ENCODE measurements at regions not wholly inside any gene's neighbourhood (a gene's known extent, or its start where the extent isn't known, plus 50 kb on each side); places are given as distances from the start of the nearest gene placed in this dataset.
"Not testable (repeated sequence)": the region's sequence is repeated elsewhere in the genome, so short reads cannot be mapped to it uniquely, and the experiment has no call there.

DNA sequence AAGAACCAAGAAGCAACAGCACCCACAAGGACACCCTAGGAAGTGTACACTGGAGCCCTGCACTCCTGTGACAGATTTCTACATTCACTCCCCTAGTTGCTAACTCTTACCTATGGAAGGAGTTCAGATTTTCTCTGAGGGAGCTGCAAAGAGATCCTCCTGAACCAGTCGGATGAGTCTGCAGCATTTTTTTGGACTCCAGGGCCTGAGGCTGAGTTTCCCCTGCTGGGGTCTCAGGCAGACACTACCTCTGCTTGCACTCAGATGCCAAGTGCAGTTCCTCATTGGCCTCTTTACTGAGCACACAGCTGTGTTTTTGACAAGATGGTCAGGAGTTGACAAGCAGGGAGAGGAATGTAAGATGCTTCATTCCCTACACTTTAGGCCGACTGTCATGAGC is 153.2 kb upstream of the RBM19 start:
- DNase-seq: no peak

DNA sequence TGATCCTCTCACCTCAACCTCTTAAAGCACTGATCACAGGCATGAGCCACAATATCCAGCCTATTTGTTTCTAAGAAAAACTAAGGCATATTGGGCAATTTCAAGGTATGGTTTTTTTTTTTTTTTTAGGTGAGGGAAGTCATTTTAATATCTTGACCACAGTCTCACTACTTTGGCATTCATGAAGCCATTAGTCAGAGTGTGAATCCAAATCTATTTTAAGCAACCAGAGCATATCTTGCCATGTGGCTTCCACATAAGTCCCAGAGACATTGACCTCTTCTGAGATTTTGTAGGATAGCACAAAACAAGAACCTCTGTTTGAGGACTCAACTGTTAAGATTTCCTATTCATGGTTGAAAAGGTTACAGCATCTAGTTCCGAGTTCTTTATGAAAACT is 130.3 kb upstream of the RBM19 start:
- no peak for DNase-seq

DNA sequence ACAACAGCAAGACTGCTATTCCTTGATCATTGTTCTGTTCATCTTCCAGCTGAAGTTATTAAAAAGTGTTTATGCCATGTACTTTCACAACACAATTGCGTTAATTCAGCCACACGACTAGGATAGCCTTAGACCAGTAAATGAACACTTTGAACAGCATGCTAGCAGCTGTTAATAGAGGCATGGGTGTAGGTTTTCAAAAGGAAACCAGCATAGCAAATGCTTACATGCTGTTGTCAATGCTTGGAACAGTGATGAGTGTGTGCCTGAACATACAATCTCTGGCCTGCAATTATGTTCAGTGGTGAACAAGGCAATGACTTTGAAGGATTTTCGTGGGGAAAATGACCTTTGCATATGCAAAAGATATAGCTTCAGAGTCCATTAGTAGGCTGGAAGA is 127.4 kb upstream of the RBM19 start:
- no peak for DNase-seq

DNA sequence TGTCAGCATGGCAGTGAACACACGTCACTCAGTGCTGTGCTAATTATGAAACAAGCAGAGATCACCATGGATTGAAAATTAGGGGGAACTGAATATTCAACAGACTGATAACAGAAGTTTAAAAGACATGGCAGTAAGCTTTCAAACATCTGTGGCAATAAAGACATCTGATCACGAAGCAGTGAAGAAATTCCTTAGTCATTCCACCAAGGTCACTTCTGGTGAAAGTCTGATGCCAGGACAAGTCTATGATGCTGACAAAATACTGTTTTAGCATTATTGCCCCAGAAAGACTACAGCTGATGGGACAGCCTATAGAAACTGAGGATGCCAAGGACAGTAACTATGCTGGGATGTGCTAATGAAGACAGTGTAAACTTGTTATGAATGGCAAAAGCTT is 126.9 kb upstream of the RBM19 start:
- no peak for DNase-seq

DNA sequence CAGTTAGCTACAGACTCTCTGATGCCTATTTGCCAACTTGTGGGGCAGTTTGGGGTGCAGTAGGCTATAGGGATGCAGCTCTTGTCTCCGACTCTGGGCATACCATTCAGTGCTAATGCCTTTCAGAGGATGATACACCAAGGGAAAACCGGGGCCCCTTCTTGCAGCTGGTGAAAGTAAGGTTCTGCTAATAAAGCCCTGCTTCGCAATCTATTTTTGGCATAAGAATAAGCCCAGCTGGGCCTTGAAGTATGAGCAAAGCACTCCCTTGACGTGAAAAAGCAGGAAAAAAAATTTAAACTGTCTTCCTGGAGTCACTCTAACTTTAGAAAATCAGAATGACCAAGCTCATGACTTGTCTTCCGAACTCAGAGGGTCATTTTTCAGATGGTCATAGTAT is 124.1 kb upstream of the RBM19 start:
- no peak for DNase-seq

DNA sequence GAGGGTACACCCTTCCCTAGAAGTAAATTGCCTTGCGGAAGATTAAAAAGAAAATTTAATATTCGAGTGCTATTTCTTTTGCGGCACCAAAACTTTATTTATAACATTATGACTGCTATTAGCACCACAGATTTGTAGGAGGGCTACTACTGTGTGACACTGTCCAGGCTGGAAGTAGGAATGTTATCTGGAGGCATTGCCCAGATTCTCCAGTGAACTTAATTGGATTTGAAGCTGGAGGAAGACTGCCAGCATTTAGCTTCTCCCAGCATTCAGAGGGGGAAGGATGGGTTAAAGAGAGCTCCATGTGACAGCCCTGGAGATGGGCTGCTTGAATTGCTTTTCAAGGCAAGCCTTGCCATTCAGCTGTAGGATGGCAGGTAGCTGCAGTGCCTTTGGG is 107.0 kb upstream of the RBM19 start:
- DNase-seq: no peak

DNA sequence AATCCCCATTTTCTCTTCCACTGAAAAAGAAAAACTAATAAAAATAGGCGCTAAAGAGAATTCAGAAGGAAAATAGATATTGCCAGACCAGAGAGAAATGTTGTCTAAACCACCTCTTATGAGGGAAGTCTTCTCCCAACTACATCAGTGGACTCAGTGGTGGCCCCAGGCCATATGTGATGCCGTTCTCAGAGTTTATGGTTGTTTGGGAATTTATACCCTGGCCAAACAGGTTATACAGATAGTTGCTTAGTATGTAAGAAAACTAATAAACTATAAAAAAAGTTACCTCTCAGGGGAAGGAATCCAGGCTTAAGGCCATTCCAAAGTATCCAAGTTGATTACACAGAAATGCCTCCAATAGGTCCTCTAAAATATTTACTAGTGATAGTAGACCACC is 103.4 kb upstream of the RBM19 start:
- no peak for DNase-seq

DNA sequence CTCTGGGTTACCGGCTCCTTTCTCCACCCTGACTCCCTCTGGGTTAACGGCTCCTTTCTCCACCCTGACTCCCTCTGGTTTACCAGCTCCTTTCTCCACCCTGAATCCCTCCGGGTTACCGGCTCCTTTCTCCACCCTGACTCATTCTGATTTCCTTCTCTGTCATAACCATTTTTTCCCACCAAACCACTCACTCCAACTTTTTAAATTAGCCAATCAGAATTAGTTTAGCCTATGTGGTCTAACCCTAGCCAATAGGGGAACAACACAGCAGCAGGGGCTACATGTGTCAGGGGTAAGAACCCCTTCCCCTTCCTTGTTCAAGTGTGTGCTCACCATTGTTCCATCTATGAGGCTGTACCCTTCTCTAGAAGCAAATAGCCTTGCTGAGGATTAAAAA is 98.4 kb upstream of the RBM19 start:
- no peak for DNase-seq

DNA sequence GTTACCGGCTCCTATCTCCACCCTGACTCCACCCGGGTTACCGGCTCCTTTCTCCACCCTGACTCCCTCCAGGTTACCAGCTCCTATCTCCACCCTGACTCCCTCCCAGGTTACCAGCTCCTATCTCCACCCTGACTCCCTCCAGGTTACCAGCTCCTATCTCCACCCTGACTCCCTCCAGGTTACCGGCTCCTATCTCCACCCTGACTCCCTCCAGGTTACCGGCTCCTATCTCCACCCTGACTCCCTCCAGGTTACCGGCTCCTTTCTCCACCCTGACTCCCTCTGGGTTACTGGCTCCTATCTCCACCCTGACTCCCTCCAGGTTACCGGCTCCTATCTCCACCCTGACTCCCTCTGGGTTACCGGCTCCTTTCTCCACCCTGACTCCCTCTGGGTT is 97.9 kb upstream of the RBM19 start:
- not testable (repeated sequence) for DNase-seq

DNA sequence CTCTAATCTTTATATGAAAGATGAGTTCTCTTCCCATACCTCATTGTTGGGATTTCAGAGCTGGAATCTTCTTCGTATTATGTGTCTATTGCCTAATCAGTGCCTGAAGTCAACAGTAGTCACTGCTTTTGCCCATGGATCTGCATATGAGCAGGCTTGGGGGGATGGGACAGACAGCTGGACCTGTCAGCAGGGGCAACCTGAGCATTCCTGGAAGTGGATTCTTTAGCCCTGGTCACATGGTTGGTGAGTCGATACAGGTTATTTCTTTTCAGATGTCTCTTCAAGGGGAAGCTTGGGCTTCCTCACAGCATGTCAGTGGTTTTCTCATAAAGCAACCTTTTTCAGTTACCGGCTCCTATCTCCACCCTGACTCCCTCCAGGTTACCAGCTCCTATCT is 97.3 kb upstream of the RBM19 start:
- DNase-seq: no peak

DNA sequence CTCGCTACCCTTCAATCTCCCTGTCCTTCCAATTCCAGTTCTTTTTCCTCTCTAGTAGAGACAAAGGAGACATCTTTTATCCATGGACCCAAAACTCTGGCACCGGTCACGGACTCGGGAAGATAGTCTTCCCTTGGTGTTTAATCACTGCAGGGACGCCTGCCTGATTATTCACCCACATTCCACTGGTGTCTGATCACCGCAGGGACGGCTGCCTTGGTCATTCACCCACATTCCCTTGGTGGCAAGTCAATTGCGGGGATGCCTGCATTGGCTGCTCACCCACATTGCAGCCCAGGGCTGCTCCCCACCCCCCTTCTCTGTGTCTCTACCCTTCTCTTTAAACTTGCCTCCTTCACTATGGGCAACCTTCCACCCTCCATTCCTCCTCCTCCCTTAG is 90.2 kb upstream of the RBM19 start:
- not testable (repeated sequence) for DNase-seq

DNA sequence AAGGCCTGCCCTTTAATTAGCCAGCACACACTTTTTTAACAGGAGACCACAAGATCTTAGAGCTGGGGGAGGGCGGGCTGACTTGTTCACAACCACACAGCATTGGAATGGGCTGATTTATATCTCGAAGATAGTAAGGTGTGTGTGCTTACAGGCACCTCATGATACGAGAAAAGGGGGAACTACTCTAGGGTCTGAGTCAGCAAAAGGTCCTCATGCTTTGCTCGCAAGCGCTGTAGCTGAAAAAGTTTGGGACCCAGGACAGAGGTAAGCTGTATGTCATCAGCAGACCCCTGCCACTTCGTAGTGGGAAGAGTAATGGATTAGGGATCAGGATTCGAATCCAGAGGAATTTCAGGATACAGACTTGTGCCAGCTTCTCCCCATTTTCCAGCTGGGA is 88.9 kb upstream of the RBM19 start:
- DNase-seq: no peak

DNA sequence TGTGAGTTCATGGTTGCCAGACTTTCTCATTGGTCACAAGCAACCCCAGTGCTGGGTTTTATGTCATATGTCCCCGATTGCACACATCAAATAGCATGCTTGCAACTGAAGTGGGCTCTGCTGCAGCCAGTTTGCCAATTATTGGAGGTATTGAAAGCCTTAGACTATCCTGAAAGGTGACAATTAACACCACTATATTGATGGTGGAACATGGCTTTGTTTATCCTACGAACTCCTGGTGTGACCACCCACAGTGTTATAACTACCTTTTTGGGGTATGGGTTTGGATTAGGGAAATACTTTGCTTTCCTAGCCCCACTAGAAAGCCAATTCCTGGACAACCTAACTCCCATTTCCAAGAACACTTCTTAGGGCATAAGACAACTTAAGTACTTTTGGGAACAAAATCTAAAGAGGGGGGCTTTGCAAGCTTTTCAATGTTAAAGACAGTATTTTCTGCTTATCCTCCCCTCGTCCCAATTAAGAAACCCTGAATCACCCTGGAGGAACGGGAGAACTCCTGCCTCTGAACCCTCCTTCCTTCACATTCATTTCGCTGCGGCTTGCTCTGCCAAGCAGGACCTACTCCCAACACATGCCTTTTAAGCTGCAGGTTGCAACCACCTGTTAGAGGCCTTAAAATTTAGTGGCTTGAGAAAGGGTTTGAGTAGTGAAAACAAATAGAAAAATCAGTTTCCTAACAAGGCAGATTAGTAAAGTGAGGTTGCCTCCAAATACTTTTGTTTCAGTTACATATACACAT is 80.3 kb upstream of the RBM19 start:
- no peak for DNase-seq

DNA sequence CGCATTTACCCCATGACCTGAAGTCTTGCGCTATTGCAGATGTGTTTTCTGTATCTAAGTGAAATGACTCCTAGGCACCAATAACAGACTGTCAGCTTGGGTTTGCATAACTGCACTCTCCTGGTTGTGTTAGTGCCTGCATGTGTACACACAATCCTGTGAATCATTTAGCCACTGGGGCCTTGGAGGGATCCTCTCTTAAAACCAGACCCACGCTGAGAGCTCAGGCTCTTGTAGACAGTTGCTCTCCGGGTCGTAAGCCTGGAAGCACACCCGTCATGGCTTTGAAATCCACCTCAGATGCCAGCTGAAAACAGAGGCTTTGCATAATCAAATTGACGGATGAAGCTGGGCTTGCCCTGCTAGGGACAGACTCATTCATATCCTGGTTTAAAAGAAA is 79.2 kb upstream of the RBM19 start:
- DNase-seq: no peak

DNA sequence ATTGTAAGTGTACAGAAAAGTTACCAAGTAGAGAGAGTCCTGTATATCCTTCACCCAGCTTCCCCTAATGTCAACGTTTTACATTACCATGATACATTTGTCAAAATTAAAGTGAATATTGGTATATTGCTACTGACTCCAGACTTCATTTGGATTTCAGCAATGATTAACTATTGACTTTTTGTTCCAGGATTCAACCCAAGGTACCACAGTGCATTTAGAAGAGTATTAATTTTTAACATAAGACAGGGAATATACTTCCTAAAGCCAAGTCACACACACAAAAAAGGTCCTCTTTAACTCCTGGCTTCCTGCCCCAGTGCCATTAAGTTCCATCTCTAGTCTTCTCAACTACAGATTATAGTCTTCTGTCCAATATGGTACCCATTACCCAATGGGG is 75.5 kb upstream of the RBM19 start:
- DNase-seq: no peak

DNA sequence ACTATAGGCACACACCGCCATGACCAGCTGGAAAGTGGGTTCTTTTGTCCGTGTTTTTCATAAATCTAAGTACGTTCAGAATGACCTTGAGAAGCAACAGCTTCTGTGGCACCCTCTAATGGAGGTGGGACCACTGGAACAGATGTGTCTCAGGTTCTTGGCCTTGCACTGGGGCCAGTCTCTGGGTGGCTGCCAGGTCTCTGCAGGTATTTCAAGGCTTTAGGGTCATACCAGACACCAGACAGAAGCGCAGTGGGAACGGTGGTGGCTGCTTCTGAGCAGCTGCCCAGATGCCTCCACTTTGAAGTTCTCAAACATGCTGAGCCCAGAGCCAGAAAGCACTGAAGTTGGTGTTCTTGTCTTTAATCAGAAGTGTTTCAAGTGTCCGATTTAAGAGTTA is 75.0 kb upstream of the RBM19 start:
- no peak for DNase-seq

DNA sequence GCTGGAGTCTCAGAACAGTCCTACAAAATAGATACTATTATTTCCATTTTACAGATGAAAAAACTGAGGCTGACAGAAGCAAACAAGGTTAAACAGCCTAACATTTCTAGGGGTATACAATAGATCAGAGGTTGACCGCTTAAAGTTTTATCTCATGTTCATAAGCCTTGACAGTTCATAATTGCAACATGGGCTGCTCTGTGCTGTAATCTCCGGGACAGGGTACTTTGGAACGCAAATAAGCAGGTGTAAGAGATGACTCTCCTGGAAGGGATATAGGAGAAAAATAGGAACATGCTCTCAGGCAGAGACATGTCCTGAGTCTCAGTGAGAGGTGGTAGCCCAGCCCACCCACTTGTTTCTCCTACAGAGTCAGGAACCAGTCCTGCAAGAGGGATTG is 72.8 kb upstream of the RBM19 start:
- no peak for DNase-seq

DNA sequence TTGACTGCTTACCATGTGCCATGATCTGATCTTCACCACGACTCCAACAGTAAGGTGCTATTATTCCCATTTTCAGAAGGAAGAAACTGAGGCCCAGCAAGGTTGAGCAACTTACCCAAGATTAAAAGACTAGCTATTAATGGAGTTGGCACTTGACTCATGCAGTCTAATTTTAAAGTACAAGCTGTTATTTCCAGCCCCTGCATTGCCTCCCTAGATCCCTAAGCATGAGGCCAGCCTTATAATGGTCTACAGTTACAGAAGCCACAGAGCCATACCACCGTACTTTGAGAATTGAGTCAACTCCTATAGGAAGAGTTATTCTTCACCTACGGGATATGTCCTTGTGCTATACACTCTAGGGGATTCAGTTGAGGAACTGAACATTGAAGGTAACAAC is 66.7 kb upstream of the RBM19 start:
- DNase-seq: no peak

DNA sequence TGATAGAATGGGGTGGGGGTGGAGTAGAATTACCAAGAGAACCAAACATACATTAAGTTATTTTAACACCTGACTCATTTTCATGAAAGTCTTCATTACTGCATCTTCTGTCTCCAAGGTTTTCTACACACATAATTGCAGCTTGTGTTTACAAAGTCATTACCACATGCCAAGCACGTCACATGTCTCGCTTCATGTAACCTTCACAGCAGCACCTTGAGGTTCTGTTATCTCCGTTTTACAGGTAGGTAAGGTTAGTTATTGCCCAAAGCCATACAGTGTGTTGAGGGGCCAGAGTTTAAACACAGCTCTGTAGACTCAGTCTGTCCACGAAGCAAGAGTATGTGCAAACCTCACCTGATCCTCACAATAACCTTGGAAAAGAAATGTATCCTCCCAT is 64.3 kb upstream of the RBM19 start:
- no peak for DNase-seq

DNA sequence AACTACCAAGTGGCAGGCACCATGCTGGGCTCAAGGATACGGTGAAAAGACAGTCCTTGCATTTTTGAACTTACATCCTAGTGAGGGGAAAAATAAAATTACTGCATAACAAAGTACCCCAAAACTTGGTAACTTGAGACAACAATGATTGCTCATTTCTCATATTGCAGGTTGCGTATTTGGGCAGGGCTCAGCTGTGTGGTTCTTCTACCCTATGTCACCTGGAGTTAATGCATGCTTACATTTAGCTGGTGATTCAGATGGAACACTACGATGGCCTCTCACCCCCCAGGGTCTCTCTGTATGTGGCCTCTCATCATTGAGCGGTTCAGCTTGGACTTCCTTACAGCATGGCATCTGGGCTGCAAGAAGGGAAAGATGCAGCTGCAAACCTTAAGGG is 60.7 kb upstream of the RBM19 start:
- DNase-seq: no peak

DNA sequence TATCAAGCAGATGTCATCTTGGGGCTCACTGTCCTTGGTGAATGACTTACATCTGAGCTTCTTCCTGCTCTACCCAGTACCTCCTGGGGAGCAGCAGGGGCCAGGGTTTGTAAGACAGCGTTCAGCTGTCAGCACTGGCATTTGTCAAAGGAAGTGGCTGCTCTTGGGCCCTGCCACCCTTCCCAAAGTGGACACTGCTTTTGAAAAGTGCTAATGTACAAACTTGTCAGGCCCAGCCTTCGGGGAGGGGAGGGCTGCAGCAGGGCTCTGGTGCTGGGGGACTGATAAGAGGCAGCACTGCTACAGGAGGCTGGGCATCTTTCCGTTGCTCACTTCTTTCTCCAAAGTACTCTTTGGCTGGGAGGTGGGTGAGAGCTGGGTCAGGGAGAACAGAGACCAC is 59.8 kb upstream of the RBM19 start:
- DNase-seq: no peak

DNA sequence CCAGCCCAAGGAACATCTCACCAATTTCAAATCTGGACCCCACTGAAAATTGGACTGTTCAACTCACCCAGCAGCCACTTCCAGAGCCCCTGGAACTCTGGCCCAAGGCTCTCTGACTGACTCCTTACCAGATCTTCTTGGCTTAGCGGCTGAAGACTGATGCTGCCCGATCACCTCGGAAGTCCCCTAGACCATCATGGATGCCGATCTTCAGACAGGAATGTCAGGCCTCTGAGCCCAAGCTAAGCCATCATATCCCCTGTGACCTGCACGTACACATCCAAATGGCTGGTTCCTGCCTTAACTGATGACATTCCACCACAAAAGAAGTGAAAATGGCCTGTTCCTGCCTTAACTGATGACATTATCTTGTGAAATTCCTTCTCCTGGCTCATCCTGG is 56.0 kb upstream of the RBM19 start:
- DNase-seq: not testable (repeated sequence)

DNA sequence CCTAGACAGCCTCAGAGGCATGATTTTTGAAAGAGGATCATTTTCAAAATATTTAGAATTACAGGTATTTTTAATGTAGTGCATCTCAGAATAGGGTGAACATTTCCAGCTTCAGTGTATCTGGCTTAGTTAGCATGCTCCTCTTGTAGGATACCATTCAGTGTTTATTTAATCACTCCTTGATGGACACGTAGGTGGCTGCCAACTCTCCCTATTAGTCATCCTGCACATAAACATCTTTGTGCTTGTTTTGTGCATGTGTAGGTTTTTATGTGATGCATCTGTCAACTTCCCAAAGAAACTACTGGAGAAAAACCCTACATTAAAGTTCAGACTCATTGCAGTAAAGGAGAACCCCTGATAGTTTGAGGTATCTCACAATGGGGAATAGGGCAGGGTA is 52.5 kb upstream of the RBM19 start:
- DNase-seq: no peak
